Cardiac septum (tissue), 1 donor: ENCODE measurements at regions not wholly inside any gene's neighbourhood (a gene's known extent, or its start where the extent isn't known, plus 50 kb on each side); places are given as distances from the start of the nearest gene placed in this dataset.

Experiments used
- DNase-seq: peaks from one replicate; pipeline ENCODE4 v3.0.0-alpha.2; 2020; ENCODE audit warnings: low spot score
- intact Hi-C: fragments of 100-400 bp; cut with DNase I; formaldehyde crosslinking; loops from one replicate; pipeline ENCODE4 v1.14.0; 2022
- donor health status: DM: no; HTN: no; CAD: no.

GRCh38 chr15:39317225-39317624, 263.7 kb upstream of the THBS1 start:
- intact Hi-C loops, result no loop called here

GRCh38 chr15:39318231-39318630, 262.6 kb upstream of the THBS1 start:
- intact Hi-C loops, result no loop called here

More at GRCh38 chr15:39317225-39317624, 263.7 kb upstream of the THBS1 start:
- no peak for DNase-seq

GRCh38 chr15:39320355-39320754, 260.5 kb upstream of the THBS1 start:
- intact Hi-C loops, result loop anchor here (10.0 kb wide), 1 partner anchor 206 kb away; no protein-coding TSS in a partner anchor
- DNase-seq, result no peak

More at GRCh38 chr15:39318231-39318630, 262.6 kb upstream of the THBS1 start:
- no peak for DNase-seq

GRCh38 chr15:39320886-39321285, 260.0 kb upstream of the THBS1 start:
- intact Hi-C loops, result loop anchor here (10.0 kb wide), 1 partner anchor 206 kb away; no protein-coding TSS in a partner anchor
- DNase-seq, result no peak

GRCh38 chr15:39321977-39322376, 258.9 kb upstream of the THBS1 start:
- intact Hi-C loops, result loop anchor here (10.0 kb wide), 1 partner anchor 207 kb away; no protein-coding TSS in a partner anchor

GRCh38 chr15:39323157-39323556, 257.7 kb upstream of the THBS1 start:
- DNase-seq, result no peak
- intact Hi-C loops, result loop anchor here (10.0 kb wide), 1 partner anchor 208 kb away; no protein-coding TSS in a partner anchor

More at GRCh38 chr15:39321977-39322376, 258.9 kb upstream of the THBS1 start:
- no peak for DNase-seq

- intact Hi-C loops, result loop anchor here (10.0 kb wide), 1 partner anchor 209 kb away; no protein-coding TSS in a partner anchor
- DNase-seq, result no peak
Measured at GRCh38 chr15:39323706-39324105, 257.2 kb upstream of the THBS1 start.

GRCh38 chr15:39326306-39326975, 254.4 kb upstream of the THBS1 start:
- intact Hi-C loops, result loop anchor here (10.0 kb wide), 1 partner anchor 212 kb away; no protein-coding TSS in a partner anchor
- DNase-seq, result no peak

- intact Hi-C loops, result loop anchor here (10.0 kb wide), 1 partner anchor 212 kb away; no protein-coding TSS in a partner anchor
- no peak for DNase-seq
Measured at GRCh38 chr15:39327005-39327730, 253.7 kb upstream of the THBS1 start.

GRCh38 chr15:39330061-39330460, 250.8 kb upstream of the THBS1 start:
- DNase-seq, result no peak
- intact Hi-C loops, result no loop called here

- no peak for DNase-seq
- intact Hi-C loops, result no loop called here
Measured at GRCh38 chr15:39331584-39331983, 249.3 kb upstream of the THBS1 start.

- intact Hi-C loops, result no loop called here
- no peak for DNase-seq
Measured at GRCh38 chr15:39332846-39333245, 248.0 kb upstream of the THBS1 start.

- intact Hi-C loops, result no loop called here
Measured at GRCh38 chr15:39333393-39333792, 247.5 kb upstream of the THBS1 start.

GRCh38 chr15:39333896-39334295, 247.0 kb upstream of the THBS1 start:
- intact Hi-C loops, result no loop called here
- no peak for DNase-seq

More at GRCh38 chr15:39333393-39333792, 247.5 kb upstream of the THBS1 start:
- no peak for DNase-seq

GRCh38 chr15:39336926-39337325, 244.0 kb upstream of the THBS1 start:
- DNase-seq, result no peak
- intact Hi-C loops, result no loop called here

- intact Hi-C loops, result no loop called here
- DNase-seq, result no peak
Measured at GRCh38 chr15:39338251-39338650, 242.6 kb upstream of the THBS1 start.

GRCh38 chr15:39340903-39341645, 239.8 kb upstream of the THBS1 start:
- intact Hi-C loops, result no loop called here
- DNase-seq, result no peak

- intact Hi-C loops, result no loop called here
- no peak for DNase-seq
Measured at GRCh38 chr15:39344662-39345141, 236.2 kb upstream of the THBS1 start.

- intact Hi-C loops, result no loop called here
- no peak for DNase-seq
Measured at GRCh38 chr15:39345176-39345575, 235.7 kb upstream of the THBS1 start.

- no peak for DNase-seq
Measured at GRCh38 chr15:39347453-39347852, 233.4 kb upstream of the THBS1 start.

More at GRCh38 chr15:39347453-39347852, 233.4 kb upstream of the THBS1 start:
- intact Hi-C loops, result no loop called here
